T follicular helper cell (primary cell): ENCODE measurements at regions not wholly inside any gene's neighbourhood (a gene's known extent, or its start where the extent isn't known, plus 50 kb on each side); places are given as distances from the start of the nearest gene placed in this dataset.

Experiments
- DNase-seq: peaks from one replicate; pipeline ENCODE4 v3.0.0-alpha.2; 2020; ENCODE audit warnings: low read depth

DNA sequence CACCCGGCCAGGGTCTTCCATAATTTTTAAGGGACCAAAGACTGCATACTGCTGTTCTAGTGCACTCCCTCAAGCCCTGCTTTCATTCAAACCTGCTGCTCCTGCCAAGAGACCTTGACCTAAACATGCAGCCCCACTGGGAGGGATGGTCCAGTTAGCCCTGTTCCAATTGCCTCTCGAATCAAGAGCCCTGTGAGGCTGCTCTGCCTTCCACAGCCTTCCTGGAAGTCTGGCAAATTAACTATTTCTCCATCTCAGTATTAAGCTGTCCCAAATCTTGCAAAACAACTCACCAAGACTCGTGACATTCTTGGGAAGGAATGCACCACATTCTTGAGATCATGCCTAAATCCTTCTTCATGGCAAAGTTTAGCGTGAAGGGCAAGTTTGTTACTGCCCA lies 231.3 kb downstream of the C1orf94 start:
- DNase-seq = no peak

DNA sequence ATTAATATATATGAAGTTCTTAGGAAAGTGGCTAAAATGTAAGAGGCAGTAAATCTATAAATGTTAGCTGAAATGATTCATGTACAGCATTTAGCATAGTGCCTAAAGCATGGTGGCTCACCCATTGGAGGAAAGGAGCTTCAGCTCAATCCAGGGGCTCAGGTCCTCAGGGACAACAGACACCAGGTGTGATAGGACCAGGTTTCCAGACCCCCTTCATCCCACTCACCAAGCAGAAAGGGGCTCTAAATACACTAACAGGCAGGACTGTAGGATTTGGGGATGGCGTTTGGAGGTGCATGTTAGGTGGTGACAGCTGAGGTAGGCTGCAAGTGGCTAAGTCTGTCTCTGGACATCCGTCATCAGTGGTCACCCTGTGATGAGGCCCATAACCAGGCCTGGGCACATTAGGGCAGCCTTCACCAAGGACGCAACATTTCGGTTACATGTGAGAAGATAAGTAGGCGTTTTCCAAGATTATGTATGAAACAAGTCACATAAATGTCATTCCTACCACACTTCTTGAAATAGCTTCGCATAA lies 233.1 kb downstream of the C1orf94 start:
- DNase-seq = no peak

DNA sequence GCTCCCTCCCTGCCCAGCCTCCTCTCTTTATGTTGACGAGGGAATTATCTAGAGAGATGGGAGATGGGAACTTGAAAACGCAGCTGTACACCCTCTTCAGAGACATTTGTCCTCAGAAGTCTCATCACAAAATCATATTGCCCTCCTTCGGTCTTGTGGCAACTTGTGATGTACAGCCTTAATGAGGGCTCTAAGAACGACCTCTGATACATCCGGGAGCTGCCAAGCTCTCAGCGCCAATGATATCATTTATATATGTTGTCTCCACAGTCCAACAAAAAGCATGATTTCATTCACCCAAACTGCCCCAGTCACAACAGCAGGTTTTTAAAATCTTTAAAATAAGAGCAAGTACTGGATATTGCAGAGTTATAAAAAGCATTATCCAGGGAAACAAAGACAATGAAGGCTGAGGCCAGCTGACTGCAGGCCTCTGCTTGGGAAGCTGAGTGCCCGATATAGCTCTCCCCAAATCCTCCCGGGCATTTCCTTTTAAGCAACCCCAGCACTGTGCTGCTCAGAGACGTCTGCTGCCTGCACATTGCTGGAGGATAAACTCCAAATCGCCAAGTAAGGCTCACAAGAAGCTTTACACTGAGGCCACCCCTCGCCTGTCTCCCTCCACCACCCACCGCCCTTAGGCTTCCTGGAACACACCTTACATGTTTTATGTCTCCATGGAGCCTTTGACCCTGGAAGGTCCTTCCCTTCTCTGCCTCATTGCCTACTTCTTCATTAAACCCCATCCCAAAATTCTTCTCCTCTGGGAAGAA lies 236.1 kb downstream of the C1orf94 start:
- DNase-seq = no peak

DNA sequence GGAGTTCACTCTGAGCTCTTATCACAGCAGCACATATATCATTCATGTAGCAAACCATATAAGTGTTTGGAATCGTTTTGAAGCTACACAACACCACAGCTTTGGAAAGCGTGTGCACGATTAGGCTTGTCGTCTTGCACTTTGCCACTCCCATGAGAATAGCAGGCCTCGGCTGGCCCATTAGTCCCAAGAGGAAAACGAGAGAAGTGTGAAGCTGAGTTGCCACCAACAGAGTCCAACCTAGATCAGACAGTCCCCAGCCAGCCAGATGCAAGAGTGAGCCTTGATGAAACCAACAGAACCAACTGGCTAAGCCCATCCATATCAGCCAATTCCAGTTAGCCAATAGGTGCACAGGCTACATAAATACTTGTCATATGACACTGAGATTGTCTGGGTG lies 238.4 kb downstream of the C1orf94 start:
- DNase-seq = no peak

DNA sequence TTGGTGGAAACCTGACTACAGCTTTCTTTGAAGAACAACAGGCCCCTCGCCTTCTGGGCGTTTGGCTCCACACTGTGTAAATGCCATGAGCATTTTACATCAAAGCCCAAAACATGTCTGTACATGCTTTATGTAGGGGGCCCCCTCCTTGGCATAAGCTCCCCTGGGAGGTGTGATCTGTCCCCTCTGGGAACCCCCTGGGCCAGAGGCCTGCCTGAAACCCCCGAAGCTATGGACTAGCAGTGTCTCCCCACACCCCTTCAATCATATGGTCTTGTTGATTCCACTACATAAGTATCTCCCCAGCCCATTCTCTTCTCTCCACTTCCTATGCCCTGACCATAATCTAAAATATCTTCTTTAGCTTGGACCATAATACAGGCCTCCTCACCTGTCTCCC lies 241.5 kb downstream of the C1orf94 start:
- no peak for DNase-seq

DNA sequence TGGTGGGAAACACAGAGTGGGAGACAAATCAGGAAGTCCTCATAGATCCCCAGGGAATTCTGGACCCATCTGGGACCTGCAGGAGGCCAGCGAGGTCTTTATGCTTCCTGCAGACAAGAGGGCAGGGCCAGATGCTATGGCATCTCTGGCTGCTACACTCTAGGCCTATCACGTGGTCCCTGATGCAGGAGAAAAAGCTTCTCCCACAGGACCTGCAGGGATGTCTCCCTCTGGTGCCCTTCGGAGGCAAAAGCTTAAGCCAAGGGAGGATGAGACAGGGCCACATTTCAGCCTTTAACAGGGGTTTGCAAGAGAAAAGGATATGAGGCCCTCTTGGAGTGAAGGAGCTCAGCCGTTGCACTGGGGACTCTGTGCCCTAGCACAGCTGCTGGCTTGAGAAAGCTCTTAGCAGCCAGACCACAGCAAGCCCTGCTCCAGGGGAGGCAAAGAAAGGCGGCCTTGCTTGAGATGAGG lies 243.0 kb downstream of the C1orf94 start:
- DNase-seq = no peak

GRCh38 chr1:34425046-34425445 lies 248.3 kb downstream of the C1orf94 start:
- DNase-seq = no peak

GRCh38 chr1:34425785-34426184 lies 249.1 kb downstream of the C1orf94 start:
- DNase-seq = no peak

GRCh38 chr1:34426325-34426896 lies 249.7 kb downstream of the C1orf94 start:
- DNase-seq = no peak

DNA sequence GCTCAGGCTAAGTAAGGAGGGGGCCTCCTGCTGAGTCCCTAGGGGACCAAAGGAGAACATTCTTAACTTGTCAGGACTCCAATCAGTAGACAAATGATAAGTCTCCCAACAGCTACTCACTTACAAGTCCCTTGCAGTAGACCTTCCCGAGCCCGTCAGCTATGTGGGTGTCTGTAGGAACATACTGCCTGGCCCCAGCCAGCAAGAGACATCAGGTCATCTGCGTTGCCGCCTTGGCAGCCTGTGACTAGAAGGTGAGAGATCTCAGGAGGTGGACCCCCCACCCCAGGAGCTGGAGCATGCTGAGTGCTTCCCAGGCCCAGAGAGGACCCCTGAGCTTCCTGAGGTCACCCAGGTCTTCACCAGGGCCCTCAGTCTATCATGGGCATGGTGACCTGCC lies 250.5 kb downstream of the C1orf94 start:
- no peak for DNase-seq

- no peak for DNase-seq
Observed at GRCh38 chr1:34433099-34433498, 256.4 kb downstream of the C1orf94 start.

- DNase-seq = no peak
Observed at GRCh38 chr1:34436836-34437235, 260.1 kb downstream of the C1orf94 start.

DNA sequence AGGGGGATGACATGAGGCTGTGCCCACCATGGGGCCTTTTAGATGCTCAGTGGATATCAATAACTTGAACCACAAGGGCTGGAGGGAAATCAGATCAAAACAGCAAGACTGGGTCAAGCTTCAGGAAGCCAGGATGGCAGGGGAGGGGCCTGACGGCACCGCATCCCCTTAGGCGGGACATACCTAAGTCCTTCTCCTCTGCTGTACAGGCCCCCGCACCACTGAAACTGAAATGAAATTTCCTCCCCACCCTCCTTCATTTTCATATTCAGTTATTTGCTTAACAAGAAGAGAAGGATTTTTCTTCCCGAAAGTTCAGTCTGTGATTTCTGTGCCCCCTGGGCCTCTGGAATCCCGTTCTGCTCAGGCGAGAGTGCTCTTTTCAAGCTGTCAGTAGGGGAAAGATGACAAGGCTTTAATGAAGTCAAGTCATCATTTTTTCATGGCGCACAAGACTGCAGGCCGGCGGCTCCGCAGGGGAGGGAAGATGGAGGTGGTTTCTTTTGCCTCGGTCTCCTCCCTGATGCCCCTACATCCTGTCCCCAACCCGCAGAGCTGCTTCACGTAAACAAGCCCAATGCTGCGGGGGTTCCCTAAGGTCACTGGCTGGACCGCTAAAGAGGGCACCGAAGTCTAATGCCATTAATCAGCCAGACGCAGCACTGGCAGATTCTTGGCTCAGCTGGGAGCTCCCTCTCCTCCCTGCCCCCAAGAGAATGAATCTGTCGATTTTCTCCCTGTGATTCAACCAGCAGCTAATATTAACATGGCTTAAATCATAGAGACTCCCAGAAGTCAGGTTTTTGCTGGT lies 264.8 kb downstream of the C1orf94 start:
- no peak for DNase-seq

DNA sequence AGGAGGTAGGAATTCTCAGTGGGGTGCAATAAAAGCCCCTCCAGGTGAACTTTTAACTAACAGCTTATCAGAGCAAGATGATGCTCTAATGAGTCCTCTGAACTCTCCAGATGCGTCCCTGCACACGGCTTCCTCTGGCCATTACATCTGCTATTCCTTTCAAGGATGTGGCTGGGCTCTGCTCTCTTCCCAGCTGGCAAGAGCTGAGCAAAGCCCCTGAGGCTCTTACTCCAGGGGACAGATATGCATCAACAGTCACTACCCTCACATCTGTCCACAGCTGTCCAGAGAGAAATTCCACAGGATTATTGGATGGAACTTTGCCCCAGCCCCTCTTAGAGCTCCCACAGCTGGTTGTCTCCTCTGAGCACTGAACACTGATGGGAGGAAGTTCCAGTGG lies 267.8 kb downstream of the C1orf94 start:
- DNase-seq = no peak

- no peak for DNase-seq
Observed at GRCh38 chr1:34450325-34450724, 273.6 kb downstream of the C1orf94 start.

GRCh38 chr1:34452451-34452850 lies 275.7 kb downstream of the C1orf94 start:
- no peak for DNase-seq

DNA sequence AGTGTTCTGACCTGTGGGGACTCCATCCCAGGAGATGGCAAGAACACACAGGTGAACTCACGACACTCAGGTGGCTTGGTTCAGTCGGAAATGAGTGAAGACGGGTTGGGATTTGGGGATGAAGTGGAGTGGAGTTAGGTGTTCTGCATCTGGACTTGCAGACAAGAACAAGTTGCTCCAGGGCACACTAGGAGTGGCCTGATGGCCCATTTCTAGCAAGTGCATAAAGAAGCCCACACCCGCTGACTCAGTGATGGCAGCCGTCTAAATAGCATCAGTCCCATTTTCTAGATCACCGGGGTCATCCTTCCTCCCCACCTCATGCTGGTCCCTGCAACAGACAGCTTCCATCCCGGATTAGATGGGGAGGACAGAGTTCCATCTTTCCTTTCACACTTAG lies 278.4 kb downstream of the C1orf94 start:
- DNase-seq = no peak

DNA sequence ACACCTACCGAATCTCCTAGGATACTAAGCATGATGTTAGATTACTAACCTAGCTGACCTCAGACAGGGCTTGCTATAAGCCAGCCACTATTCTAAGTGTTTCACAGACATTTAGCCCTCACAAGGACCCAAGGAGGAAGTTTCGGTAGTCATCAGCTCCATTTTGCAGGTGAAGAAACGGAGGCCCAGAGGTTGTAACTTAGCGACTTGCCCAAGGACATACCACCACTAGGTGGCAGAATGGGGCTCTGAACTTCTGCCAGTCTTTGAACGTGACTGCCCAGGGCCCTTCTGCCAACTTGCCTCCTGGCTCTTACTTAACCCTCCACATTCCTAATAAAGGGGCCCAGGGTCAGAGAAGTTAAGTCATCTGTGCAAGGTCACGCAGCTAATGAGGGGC lies 283.5 kb downstream of the C1orf94 start:
- DNase-seq = peak; percentile 9

GRCh38 chr1:34470401-34470800 lies 284.4 kb upstream of the GJB5 start:
- DNase-seq = no peak

DNA sequence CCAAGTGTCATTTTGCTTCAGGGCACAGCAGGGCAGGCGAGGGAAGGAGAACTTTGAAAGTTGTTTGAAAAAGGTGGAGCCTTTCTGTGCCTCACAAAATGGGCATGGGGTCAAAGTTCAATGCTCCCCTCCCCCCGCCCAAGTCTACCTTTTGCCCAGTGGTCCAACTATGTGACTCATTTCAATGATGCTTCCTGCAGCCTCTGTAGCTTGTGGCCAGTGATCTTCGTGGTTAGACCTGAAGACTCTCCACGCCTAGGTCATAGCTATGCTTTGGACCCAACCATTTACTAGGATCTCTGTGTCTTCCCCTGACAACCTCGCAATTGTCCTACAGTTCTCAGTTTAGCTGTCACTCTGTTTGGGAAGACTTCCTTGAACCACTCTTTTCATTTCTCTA lies 280.3 kb upstream of the GJB5 start:
- DNase-seq = no peak

DNA sequence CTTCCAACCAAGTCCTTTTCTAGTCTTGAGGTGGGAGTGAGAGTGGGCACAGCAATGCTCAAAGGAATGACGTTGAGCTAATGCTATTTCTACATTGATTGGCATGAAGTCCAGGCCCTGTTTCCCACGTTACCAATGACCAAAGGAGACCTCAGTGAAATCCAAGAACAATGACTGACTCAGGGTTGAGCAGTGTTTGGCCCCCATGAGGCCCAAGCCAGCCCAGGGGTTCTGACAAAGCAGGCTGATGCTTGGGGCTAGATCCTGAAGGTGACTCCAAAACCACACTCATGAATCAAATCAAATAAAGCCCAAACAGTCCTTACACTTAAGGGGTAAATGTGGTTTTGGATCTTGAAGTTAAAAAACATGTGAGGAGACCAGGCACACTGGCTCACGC lies 278.5 kb upstream of the GJB5 start:
- DNase-seq = no peak

DNA sequence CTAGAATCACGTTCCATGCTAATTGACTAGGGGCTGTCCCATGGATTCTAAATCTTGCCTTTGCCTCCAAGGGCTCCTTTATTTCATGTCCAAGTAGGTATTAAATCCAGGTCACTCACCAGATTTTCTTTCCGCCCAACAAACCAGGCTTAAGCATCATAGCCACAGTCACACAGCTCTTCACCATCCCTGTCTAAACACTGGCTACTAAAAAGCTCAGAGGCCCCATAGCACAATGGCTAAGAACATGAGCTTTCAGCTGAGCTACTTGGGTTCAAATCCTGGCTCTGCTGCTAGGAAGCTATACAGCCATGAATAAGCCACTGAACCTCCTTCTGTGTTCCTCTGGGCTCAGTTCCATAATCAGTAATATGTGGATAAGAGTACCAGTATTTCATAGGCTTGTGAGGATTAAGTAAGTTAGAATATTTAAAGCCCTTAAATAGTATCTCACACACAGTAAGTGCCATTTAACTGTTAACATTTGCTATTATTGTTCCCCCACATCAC lies 277.2 kb upstream of the GJB5 start:
- DNase-seq = no peak
